Stimulated activated CD8-positive, alpha-beta memory T cell treated with anti-CD3 and anti-CD28 coated beads, Interleukin-12 subunit alpha, Interleukin-12 subunit beta, amount 100 ng/mL, for 4 hours (primary cell): ENCODE measurements at regions not wholly inside any gene's neighbourhood (a gene's known extent, or its start where the extent isn't known, plus 50 kb on each side); places are given as distances from the start of the nearest gene placed in this dataset.
"Not testable (repeated sequence)": the region's sequence is repeated elsewhere in the genome, so short reads cannot be mapped to it uniquely, and the experiment has no call there.

Experiments
- DNase-seq: peaks from one replicate; pipeline ENCODE4 v3.0.0-alpha.2; 2020; ENCODE audit warnings: low read depth

- DNase-seq: no peak
Measured at GRCh38 chr11:82533628-82534327, 199.9 kb downstream of the FAM181B start.

- DNase-seq: no peak
Measured at GRCh38 chr11:82529936-82530335, 203.7 kb downstream of the FAM181B start.

- no peak for DNase-seq
Measured at GRCh38 chr11:82527081-82527584, 206.5 kb downstream of the FAM181B start.

- no peak for DNase-seq
Measured at GRCh38 chr11:82523141-82523540, 210.5 kb downstream of the FAM181B start.

- DNase-seq: no peak
Measured at GRCh38 chr11:82521427-82521826, 212.2 kb downstream of the FAM181B start.

- no peak for DNase-seq
Measured at GRCh38 chr11:82507288-82507687, 226.4 kb downstream of the FAM181B start.

GRCh38 chr11:82505379-82505778, 228.3 kb downstream of the FAM181B start:
- DNase-seq: no peak

GRCh38 chr11:82501174-82501573, 232.5 kb downstream of the FAM181B start:
- DNase-seq: not testable (repeated sequence)

- DNase-seq: no peak
Measured at GRCh38 chr11:82494988-82495432, 238.7 kb downstream of the FAM181B start.

GRCh38 chr11:82474876-82475275, 258.8 kb downstream of the FAM181B start:
- no peak for DNase-seq

GRCh38 chr11:82465481-82465880, 268.2 kb downstream of the FAM181B start:
- DNase-seq: no peak

GRCh38 chr11:82462608-82463242, 270.9 kb downstream of the FAM181B start:
- no peak for DNase-seq

- DNase-seq: no peak
Measured at GRCh38 chr11:82458761-82459160, 274.9 kb downstream of the FAM181B start.

- no peak for DNase-seq
Measured at GRCh38 chr11:82458147-82458546, 275.5 kb downstream of the FAM181B start.

- DNase-seq: no peak
Measured at GRCh38 chr11:82450996-82451395, 282.7 kb downstream of the FAM181B start.

GRCh38 chr11:82406611-82407010, 327.1 kb downstream of the FAM181B start:
- no peak for DNase-seq

GRCh38 chr11:82405421-82405820, 328.2 kb downstream of the FAM181B start:
- DNase-seq: no peak

GRCh38 chr11:82404981-82405380, 328.7 kb downstream of the FAM181B start:
- no peak for DNase-seq

- no peak for DNase-seq
Measured at GRCh38 chr11:82403640-82404305, 329.9 kb downstream of the FAM181B start.

GRCh38 chr11:82398300-82398815, 335.3 kb downstream of the FAM181B start:
- no peak for DNase-seq

- DNase-seq: not testable (repeated sequence)
Measured at GRCh38 chr11:82396639-82397038, 337.0 kb downstream of the FAM181B start.

GRCh38 chr11:82384308-82384707, 349.4 kb downstream of the FAM181B start:
- no peak for DNase-seq
